ENCODE measurements at regions not wholly inside any gene's neighbourhood (a gene's known extent, or its start where the extent isn't known, plus 50 kb on each side); places are given as distances from the start of the nearest gene placed in this dataset.

- no peak for TF ChIP-seq GABPA (IDR thresholded peaks at IDR 0.05; ENCODE audit: low read depth)
- no peak for TF ChIP-seq ZNF207 (IDR thresholded peaks at IDR 0.05; ENCODE audit: borderline replicate concordance)
- no peak for TF ChIP-seq BCLAF1 (IDR thresholded peaks at IDR 0.05)
- no peak for TF ChIP-seq CTCF (IDR thresholded peaks at IDR 0.05 in 2 of 3, conservative IDR thresholded peaks at IDR 0.05 in 1 of 3; ENCODE audit: control insufficient read depth in 2 of 3, extremely low read depth in 1 of 3, insufficient read depth in 1 of 3, low read depth in 3 of 3, low read length in 3 of 3)
- no peak for TF ChIP-seq EP300 (IDR thresholded peaks at IDR 0.05; ENCODE audit: borderline replicate concordance in 1 of 2, control insufficient read depth in 1 of 2, low read depth in 2 of 2, low read length in 2 of 2)
- TF ChIP-seq USF1 (IDR thresholded peaks at IDR 0.05; ENCODE audit: borderline replicate concordance, extremely low read length, insufficient read depth, low read depth, low read length): no peak
- no peak for TF ChIP-seq EGR1 (IDR thresholded peaks at IDR 0.05; ENCODE audit: borderline replicate concordance in 1 of 2, low read depth in 2 of 2, low read length in 2 of 2)
- no peak for TF ChIP-seq SP1 (IDR thresholded peaks at IDR 0.05; ENCODE audit: low read depth, low read length)
Observed at GRCh38 chr2:203797276-203797675, 70.3 kb upstream of the CTLA4 start.
